Epithelial cell of proximal tubule (primary cell): ENCODE measurements at regions not wholly inside any gene's neighbourhood (a gene's known extent, or its start where the extent isn't known, plus 50 kb on each side); places are given as distances from the start of the nearest gene placed in this dataset.

Experiments
- DNase-seq: peaks from one replicate; pipeline ENCODE4 v3.0.0-alpha.2; 2011; ENCODE audit warnings: low read depth
- H3K4me3 ChIP-seq: 2 replicates; pipeline ENCODE4 v1.5.1; 2011; ENCODE audit warnings: low read depth, mild to moderate bottlenecking, low read length
- TF ChIP-seq, protein P1 (sequence below): conservative IDR thresholded peaks from 2 replicates; pipeline ENCODE4 v1.5.1; 2012; ENCODE audit warnings: low read depth, mild to moderate bottlenecking, low read length

DNA sequence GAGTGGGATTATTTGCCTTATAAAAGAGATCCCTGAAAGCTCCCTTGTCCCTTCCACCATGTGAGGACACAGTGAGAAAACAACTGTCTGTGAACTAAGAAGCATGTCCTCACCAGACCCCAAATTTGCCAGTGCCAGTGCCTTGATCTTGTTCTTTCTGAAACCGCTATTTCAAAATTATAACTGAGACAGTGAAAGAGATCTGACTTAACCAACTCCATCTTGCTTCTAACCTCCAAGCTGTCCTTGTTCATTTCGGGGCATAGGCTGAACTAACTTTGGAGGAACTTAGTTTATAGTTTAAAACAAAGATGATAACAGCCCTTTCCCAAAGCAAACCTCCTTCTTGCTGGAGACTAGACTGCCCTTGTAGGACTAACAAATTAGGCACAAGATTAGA lies 563.9 kb downstream of the ADCYAP1 start:
- TF ChIP-seq, protein P1, sequence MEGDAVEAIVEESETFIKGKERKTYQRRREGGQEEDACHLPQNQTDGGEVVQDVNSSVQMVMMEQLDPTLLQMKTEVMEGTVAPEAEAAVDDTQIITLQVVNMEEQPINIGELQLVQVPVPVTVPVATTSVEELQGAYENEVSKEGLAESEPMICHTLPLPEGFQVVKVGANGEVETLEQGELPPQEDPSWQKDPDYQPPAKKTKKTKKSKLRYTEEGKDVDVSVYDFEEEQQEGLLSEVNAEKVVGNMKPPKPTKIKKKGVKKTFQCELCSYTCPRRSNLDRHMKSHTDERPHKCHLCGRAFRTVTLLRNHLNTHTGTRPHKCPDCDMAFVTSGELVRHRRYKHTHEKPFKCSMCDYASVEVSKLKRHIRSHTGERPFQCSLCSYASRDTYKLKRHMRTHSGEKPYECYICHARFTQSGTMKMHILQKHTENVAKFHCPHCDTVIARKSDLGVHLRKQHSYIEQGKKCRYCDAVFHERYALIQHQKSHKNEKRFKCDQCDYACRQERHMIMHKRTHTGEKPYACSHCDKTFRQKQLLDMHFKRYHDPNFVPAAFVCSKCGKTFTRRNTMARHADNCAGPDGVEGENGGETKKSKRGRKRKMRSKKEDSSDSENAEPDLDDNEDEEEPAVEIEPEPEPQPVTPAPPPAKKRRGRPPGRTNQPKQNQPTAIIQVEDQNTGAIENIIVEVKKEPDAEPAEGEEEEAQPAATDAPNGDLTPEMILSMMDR = no peak
- no peak for DNase-seq
- H3K4me3 ChIP-seq = no peak overlapping the region

DNA sequence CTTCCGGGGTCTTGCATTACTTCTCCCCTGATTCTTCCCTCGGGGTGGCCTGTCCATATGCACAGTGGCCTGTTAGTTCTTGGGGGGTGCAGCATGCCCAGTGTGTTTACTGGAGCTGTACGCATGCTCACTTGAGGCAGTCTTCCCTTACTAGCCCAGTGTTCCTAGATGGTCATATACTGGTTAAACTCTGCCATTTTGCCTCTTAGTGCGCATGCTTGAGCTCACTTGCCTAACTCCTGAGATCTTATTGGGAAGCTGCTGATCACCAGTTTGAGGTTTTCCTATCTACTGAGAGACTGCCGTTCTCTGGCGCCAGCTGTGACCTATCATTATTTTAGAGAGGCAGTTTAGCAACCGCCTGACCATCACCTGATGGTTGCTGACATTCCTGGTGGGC lies 571.2 kb downstream of the ADCYAP1 start:
- no peak overlapping the region for H3K4me3 ChIP-seq
- no peak for DNase-seq
- TF ChIP-seq, protein P1 = no peak

DNA sequence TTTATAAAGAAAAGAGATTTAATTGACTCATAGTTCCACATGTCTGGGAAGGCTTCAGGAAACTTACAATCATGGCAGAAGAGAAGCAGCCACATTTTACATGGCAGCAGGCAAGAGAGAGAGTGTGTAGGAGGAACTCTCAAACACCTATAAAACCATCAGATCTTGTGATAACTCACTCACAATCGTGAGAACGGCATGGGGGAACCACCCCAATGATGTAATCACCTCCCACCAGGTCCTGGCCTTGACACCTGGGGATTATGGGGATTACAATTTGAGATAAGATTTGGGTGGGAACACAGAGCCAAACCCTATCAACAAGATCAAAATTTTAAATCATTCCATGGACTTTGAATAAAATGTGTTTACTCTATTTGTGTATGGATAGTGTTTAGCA lies 575.6 kb downstream of the ADCYAP1 start:
- TF ChIP-seq, protein P1 = no peak

DNA sequence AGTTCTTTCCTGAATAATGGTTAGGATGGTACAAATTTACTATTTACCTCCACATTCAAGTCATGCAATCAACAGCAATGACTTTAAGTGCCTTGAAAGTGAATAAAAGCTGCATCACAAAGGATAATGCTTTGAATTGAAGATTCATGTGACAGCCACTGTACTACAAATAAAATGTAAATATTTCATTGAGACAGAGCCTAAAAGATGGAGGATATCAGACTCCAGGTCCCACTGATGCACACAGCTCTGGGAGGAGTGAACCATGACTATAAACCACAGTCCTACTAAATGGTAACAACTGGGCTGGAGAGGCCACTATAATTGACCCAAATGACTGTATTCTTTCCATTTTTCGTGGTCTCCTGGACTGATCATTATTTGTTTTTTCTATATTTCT lies 576.9 kb downstream of the ADCYAP1 start:
- no peak overlapping the region for H3K4me3 ChIP-seq
- no peak for DNase-seq
- TF ChIP-seq, protein P1 = no peak

More for the DNA sequence above, 575.6 kb downstream of the ADCYAP1 start:
- no peak overlapping the region for H3K4me3 ChIP-seq
- DNase-seq = no peak

DNA sequence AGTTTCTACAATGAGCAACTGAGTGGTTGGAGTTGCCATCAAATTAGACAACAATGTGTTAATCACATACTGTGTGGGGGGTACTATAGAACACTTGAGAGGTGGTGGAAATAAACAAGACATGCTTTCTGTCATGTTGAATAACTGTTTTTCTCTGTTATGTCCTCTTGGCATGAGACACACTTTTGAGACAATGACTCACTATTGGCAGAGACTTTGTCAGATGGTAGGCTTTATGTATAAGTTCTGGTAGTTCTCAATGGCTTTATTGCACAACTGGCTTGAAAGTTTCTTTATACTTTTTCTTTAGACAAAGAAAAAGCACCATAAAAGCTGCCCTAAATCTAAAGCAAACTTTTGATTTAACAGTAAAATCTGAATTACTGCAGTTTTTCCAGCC lies 578.7 kb downstream of the ADCYAP1 start:
- DNase-seq = no peak
- TF ChIP-seq, protein P1 = no peak
- no peak overlapping the region for H3K4me3 ChIP-seq

DNA sequence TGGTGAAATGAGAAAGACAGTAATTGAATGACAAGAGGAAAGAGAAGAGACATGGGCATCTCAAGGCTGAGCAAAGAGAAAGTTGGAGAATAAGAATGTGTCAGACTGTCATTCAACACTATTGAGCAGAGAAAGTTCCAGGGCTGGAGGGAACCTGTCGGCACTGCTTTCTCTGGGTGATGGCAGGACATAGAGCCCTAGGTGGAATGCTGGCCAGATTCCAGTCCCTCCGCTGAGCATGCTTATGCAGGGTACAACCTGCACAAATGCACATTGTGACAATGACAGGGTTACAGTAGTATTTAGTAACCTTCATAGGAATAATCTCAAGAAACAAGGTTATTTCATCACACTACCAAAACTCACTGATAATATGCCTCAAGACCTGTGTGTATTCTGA lies 582.8 kb downstream of the ADCYAP1 start:
- TF ChIP-seq, protein P1 = no peak
- DNase-seq = no peak

DNA sequence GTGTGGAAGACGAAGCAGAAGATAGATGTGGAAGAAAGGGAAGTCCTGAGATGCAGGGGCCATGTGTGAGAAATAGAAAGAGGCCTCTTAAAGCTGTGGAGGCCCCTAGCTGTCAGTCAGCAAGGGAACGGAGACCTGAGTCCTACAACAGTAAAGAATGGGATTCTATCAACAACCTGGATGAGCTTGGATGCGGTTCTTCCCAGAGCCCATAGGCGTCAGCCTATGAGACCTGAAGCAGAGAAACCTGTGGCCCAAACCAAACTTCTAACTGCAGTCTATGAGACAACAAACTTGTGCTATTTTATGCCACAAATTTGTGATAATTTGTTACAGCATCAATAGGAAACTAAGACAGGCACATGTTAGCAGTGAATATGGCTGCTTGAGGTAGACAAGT lies 583.7 kb downstream of the ADCYAP1 start:
- no peak overlapping the region for H3K4me3 ChIP-seq
- DNase-seq = no peak
- TF ChIP-seq, protein P1 = no peak

More for the DNA sequence above, 582.8 kb downstream of the ADCYAP1 start:
- H3K4me3 ChIP-seq = no peak overlapping the region
